ENCODE measurements at regions not wholly inside any gene's neighbourhood (a gene's known extent, or its start where the extent isn't known, plus 50 kb on each side); places are given as distances from the start of the nearest gene placed in this dataset.

- Histone ChIP-seq H3K4me1 (no peaks in the 10 kb centered on the region), H3K9me3 (no peaks in the 10 kb centered on the region), H3K4me3 (no peak overlapping the region), H3K36me3 (no peaks in the 10 kb centered on the region), H3K27ac (no peak overlapping the region), H3K27me3 (no peaks in the 10 kb centered on the region)
- TF ChIP-seq CTCF (IDR thresholded peaks at IDR 0.05), result no peak
- DNase-seq (ENCODE audit: low spot score in 2 of 2), result no peak
- intact Hi-C loops (cut with DNase I), result no loop called here
Observed at GRCh38 chr7:21013765-21014539, 227.3 kb upstream of the SP8 start.

- H3K27me3 ChIP-seq, result no peaks in the 10 kb centered on the region
- intact Hi-C loops (cut with DNase I), result no loop called here
- H3K4me3 ChIP-seq, result no peak overlapping the region
- H3K9me3 ChIP-seq, result no peaks in the 10 kb centered on the region
- H3K4me1 ChIP-seq, result no peaks in the 10 kb centered on the region
- no peak for TF ChIP-seq CTCF (IDR thresholded peaks at IDR 0.05)
- no peak overlapping the region for H3K27ac ChIP-seq
- H3K36me3 ChIP-seq, result no peaks in the 10 kb centered on the region
- no peak for DNase-seq (ENCODE audit: low spot score in 2 of 2)
Observed at GRCh38 chr7:21020667-21021066, 234.0 kb upstream of the SP8 start.

GRCh38 chr7:21023841-21024484 lies 237.3 kb upstream of the SP8 start:
- Histone ChIP-seq H3K9me3 (no peaks in the 10 kb centered on the region), H3K36me3 (no peaks in the 10 kb centered on the region), H3K27ac (no peak overlapping the region), H3K27me3 (no peaks in the 10 kb centered on the region), H3K4me3 (no peak overlapping the region), H3K4me1 (no peaks in the 10 kb centered on the region)
- TF ChIP-seq CTCF (IDR thresholded peaks at IDR 0.05), result no peak
- no peak for DNase-seq (ENCODE audit: low spot score in 2 of 2)
- intact Hi-C loops (cut with DNase I), result no loop called here

GRCh38 chr7:21024485-21024867 lies 237.8 kb upstream of the SP8 start:
- H3K4me3 ChIP-seq, result no peak overlapping the region
- intact Hi-C loops (cut with DNase I), result no loop called here
- H3K27me3 ChIP-seq, result no peaks in the 10 kb centered on the region
- no peak overlapping the region for H3K27ac ChIP-seq
- H3K36me3 ChIP-seq, result no peaks in the 10 kb centered on the region
- no peaks in the 10 kb centered on the region for H3K4me1 ChIP-seq
- no peaks in the 10 kb centered on the region for H3K9me3 ChIP-seq
- DNase-seq (ENCODE audit: low spot score in 2 of 2), result no peak
- no peak for TF ChIP-seq CTCF (IDR thresholded peaks at IDR 0.05)

- Histone ChIP-seq H3K4me1 (no peaks in the 10 kb centered on the region), H3K27ac (no peak overlapping the region), H3K27me3 (no peaks in the 10 kb centered on the region), H3K36me3 (no peaks in the 10 kb centered on the region), H3K9me3 (no peaks in the 10 kb centered on the region), H3K4me3 (no peak overlapping the region)
- no peak for DNase-seq (ENCODE audit: low spot score in 2 of 2)
- intact Hi-C loops (cut with DNase I), result no loop called here
- TF ChIP-seq CTCF (IDR thresholded peaks at IDR 0.05), result no peak
Observed at GRCh38 chr7:21028186-21028585, 241.5 kb upstream of the SP8 start.
